HG03571 (cell line): ENCODE measurements at regions not wholly inside any gene's neighbourhood (a gene's known extent, or its start where the extent isn't known, plus 50 kb on each side); places are given as distances from the start of the nearest gene placed in this dataset.

Experiments used
- ATAC-seq: cut with Tn5 transposase; IDR thresholded peaks from one replicate; pipeline ENCODE4 v1.9.1; 2021; ENCODE audit not compliant: unreplicated experiment

DNA sequence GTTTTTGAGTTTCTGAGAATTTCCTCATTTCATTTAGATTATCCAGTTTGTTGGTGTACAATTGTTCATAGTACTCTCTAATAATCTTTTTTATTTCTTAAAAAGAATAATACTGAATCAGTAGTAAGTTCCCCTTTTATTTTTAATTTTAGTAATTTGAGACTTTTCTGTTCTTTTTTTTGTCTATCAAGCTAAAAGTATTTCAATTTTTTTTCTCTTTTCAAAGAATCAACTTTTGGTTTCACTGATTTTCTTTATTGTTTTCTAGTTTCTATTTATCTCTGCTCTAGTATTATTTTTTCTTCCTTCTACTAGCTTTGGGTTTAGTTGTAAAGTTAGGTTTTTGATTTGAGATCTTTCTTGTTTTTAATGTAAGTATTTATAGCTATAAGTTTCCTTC is 60.6 kb upstream of the ARL15 start:
- ATAC-seq, result no peak

DNA sequence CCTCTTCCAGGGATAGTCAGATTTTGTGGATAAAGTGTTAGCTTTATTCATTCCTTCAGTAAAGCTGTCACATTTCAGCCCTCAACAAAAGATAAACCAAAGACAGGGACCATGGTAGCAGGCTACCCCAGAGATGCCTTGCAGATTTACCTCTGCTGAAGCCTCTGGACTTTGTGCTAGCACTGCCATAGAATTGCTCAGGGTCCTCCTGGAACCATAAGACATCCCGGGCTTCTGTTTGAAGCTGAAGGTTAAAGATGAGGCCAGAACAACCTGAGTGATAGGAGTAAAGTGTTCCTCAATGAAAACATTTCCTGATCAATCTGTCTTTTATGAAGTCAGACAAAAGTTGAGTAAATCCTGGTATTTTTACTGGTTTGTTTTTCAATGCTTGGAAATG is 57.5 kb upstream of the ARL15 start:
- no peak for ATAC-seq

DNA sequence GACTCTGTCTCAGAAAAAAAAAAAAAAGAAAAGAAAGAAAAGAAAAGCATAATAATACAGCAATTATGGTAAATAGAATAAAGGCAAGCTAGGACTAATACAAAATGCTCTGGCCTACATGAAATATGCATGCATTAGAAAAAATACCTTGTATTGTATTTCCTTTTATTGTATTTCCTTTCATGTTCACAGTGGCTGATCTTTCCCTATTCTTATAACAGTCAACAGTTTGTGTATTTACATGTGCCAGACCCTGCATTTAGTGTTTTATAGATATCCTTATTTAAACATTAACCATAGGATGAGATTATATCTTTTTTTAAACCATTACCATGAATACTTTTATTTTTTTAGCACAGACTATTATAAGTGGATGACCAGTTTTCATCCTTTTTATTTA is 56.3 kb upstream of the ARL15 start:
- no peak for ATAC-seq

DNA sequence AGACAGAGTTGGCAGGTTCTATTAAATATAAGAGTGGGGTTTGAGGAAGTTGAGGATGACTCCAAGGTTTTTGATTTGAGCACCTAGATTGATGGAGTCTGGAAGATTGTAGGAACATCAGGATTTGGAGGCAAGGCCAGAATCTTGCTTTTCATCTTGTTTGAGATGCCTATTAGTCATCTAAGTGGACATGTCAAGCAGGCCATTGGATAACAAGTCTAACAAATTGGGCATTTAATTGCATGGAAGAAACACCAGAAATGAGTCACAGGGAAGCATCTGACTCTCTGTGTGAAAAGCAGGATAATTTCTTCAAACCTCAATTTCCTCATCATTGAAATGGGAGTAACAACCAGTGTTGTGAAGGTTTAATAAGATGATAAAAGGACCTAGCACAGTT is 53.3 kb upstream of the ARL15 start:
- ATAC-seq, result no peak

DNA sequence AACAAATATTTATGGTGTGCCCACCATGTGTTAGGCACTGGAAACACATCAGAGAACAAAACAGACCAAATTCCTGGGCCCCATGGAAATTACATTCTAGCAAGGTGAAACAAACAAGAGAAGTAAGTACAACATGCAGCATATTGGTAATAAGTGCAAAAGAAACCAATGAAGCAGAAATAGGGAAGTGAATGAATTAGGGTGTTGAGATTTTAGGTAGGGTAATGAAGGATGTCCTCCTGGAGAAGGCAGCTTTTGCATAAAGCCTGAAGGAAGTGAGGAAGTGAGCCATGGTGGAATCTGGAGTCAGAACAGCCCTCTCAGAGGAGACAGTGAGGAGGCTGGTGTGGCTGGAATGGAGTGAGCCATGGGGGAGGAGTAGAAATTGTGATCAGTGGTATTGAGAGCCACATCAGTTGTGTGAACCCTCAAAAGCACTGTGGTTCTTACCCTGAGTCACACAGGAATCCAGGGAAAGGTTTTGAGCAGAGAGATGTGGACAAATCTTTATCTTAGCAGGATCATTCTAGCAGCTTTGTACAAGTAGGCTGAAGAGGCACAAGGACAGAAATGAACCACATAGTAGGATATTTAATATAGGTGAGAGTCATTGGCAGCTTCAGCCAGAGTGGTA is 52.7 kb upstream of the ARL15 start:
- no peak for ATAC-seq

DNA sequence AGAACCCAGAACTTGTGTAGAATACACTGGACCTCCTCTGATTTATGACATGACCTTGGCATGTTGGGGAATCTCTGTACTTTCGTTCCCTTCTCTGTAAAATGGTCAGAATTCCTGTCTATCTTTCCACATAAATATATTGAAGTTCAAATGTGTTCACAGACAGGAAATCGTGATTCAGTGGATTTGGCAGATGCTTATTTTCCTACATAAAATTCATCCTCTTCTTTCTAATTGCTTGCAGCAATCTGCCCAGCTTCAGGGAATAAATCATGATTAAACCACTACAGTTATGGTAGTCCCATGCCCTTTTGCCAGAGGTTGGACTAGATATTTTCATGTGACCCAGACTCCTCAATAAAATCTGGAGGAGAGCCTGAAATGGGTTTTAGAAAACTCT is 52.1 kb upstream of the ARL15 start:
- no peak for ATAC-seq

DNA sequence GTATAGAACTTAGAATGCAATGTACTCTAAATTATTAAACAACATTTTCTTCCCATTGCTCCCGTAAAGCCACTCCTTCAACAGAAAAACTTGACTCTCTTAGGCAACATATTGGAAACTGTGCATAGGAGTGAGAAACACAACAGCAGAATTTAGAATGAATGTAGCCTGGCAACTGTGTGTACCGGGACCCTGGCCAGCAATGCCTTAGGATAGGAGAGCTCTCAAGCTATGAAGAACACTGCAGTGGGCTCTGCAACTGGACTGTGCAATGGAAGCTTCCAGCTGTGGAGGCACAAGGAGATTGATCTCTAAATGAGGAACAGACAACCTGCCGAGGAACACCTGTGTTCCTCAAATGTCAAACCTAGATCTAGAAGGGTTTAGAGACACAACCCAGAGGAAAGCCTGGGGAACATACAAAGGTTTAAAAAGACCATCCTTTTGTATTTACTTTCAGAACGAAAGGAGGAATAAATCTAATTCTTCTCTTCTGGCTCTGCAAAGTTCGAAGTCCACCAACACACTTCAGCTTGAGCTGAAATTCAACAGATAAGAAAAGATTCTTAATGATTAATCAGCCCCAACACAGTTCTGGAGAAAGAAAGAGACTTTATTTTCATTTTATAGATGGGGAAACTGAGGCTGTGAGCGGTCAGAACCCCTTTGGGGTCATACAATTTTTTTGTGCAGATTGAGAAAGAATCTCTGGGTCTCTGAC is 51.5 kb upstream of the ARL15 start:
- ATAC-seq, result no peak

DNA sequence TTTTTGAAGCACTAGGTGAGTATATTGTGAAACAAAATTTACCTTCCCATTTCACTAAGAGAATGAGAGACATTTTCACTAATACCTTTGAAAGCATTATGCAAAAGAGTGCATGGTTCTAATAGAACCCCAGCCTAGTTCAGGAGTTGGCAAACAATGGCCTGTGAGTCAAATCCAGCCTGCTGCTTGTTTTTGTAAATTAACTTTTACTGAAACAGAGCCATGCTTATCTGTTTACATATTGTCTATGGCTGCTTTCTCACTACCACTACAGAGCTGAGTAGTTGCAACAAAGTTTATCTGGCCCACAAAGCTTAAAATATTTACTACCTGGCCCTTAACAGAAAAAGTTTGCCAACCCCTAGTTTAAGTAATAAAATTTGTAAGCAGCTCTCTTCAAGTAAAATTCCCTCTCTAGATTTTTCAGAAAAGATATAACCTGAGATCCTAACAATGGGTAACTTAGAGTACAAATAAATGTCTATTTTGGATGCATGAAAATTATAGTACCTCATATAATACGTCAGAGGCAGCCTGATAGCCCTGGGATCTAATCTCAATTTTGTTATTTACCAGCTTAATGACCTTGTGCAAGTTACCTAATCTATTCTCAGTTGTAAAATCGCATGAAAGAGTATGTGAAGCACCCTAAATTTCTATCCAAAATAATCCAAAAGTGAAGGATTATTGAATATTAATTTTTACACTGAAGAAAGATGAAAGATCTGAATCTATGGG is 50.7 kb upstream of the ARL15 start:
- no peak for ATAC-seq
